GM19240 (cell line): ENCODE measurements at regions not wholly inside any gene's neighbourhood (a gene's known extent, or its start where the extent isn't known, plus 50 kb on each side); places are given as distances from the start of the nearest gene placed in this dataset.

Experiments
- DNase-seq: peaks from one replicate; pipeline ENCODE4 v3.0.0; 2011; ENCODE audit warnings: low spot score; ENCODE audit not compliant: insufficient read length

GRCh38 chr3:188092648-188093047 is 61.3 kb upstream of the LPP start:
- DNase-seq, result no peak

GRCh38 chr3:188095431-188095830 is 58.5 kb upstream of the LPP start:
- DNase-seq, result no peak

GRCh38 chr3:188097791-188098190 is 56.2 kb upstream of the LPP start:
- no peak for DNase-seq

- no peak for DNase-seq
Observed at GRCh38 chr3:188099907-188100306, 54.0 kb upstream of the LPP start.

GRCh38 chr3:188102861-188103547 is 51.0 kb upstream of the LPP start:
- no peak for DNase-seq

GRCh38 chr3:188104050-188104449 is 49.9 kb upstream of the LPP start:
- no peak for DNase-seq
